Endodermal cell (in vitro differentiated cells): ENCODE measurements at regions not wholly inside any gene's neighbourhood (a gene's known extent, or its start where the extent isn't known, plus 50 kb on each side); places are given as distances from the start of the nearest gene placed in this dataset.

Experiments used
- DNase-seq: peaks from one replicate; pipeline ENCODE4 v3.0.0-alpha.2; 2017
- H3K27ac ChIP-seq: 2 replicates; pipeline ENCODE4 v1.5.1; 2013; ENCODE audit warnings: mild to moderate bottlenecking, low read depth, low read length, moderate library complexity
- H3K27me3 ChIP-seq: 2 replicates; pipeline ENCODE4 v1.6.1; 2013; ENCODE audit warnings: mild to moderate bottlenecking, low read length, moderate library complexity; ENCODE audit not compliant: insufficient read depth, control insufficient read depth, poor library complexity, severe bottlenecking
- H3K36me3 ChIP-seq: 2 replicates; pipeline ENCODE4 v1.7.0; 2013; ENCODE audit warnings: mild to moderate bottlenecking, low read length, moderate library complexity; ENCODE audit not compliant: control insufficient read depth, insufficient read depth
- H3K4me1 ChIP-seq: one replicate; pipeline ENCODE4 v1.7.0; 2013; ENCODE audit warnings: low read length; ENCODE audit not compliant: control insufficient read depth, insufficient read depth
- H3K4me3 ChIP-seq: 2 replicates; pipeline ENCODE4 v1.5.1; 2013; ENCODE audit warnings: mild to moderate bottlenecking, low read length, moderate library complexity
- H3K9ac ChIP-seq: 2 replicates; pipeline ENCODE4 v1.6.1; 2013; ENCODE audit warnings: mild to moderate bottlenecking, low read length, moderate library complexity; ENCODE audit not compliant: poor library complexity, severe bottlenecking; ENCODE audit errors: extremely low read depth
- H3K9me3 ChIP-seq: 2 replicates; pipeline ENCODE4 v1.6.1; 2013; ENCODE audit warnings: mild to moderate bottlenecking, low read length, moderate library complexity; ENCODE audit not compliant: control insufficient read depth
- H3K27ac Mint-ChIP-seq: 2 replicates; pipeline ENCODE4 v1.8.0; 2020; ENCODE audit warnings: mixed read lengths
- H3K27me3 Mint-ChIP-seq: 2 replicates; pipeline ENCODE4 v1.8.0; 2021; ENCODE audit warnings: mild to moderate bottlenecking, mixed read lengths; ENCODE audit not compliant: insufficient read depth
- H3K36me3 Mint-ChIP-seq: 2 replicates; pipeline ENCODE4 v1.8.0; 2020; ENCODE audit warnings: low read depth, mixed read lengths
- H3K4me1 Mint-ChIP-seq: 2 replicates; pipeline ENCODE4 v1.8.0; 2020; ENCODE audit warnings: mixed read lengths
- H3K4me3 Mint-ChIP-seq: 2 replicates; pipeline ENCODE4 v1.8.0; 2020; ENCODE audit warnings: mild to moderate bottlenecking, moderate library complexity, mixed read lengths
- H3K9me3 Mint-ChIP-seq: 2 replicates; pipeline ENCODE4 v1.8.0; 2020; ENCODE audit warnings: mild to moderate bottlenecking, mixed read lengths
- WGBS, 2 experiments: methylation state at CpG; one replicate each; pipeline versions ENCODE4 v1.1.5 to v1.1.7; 2013; ENCODE audit warnings: missing lambda C conversion rate in 2 of 2, mixed read lengths in 1 of 2; ENCODE audit not compliant: insufficient coverage in 1 of 2, insufficient read length in 1 of 2; 5-methylcytosine and 5-hydroxymethylcytosine counted together
- TF ChIP-seq, protein P1 (sequence below): fragments of 200-600 bp; sonication (generic); conservative IDR thresholded peaks from 2 replicates; pipeline ENCODE4 v1.5.0; 2021; ENCODE audit warnings: antibody characterized with exemption, mild to moderate bottlenecking

DNA sequence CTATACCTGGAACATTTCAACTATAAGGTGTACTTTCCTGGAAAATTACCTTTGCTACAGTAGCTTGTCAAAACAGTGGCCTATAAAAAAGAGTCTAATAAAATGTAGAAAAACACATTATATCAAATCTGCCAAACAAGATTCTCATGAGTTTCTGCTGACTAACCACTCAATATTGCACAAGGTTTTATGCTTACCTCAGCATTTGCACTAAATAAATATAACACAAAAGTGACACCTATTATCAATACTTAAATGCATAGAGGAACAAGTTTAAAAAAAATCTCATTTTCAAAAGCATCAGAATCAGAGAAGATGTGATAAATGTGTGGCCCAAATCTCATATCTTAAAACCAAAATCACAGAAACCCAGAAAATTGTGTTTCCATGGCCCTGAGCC lies 281.4 kb downstream of the RSL24D1 start:
- Histone ChIP-seq H3K9ac (no peak overlapping the region), H3K27me3 (no peaks in the 10 kb centered on the region), H3K27ac (no peak overlapping the region), H3K4me3 (no peak overlapping the region), H3K4me1 (no peaks in the 10 kb centered on the region), H3K36me3 (no peaks in the 10 kb centered on the region), H3K9me3 (no peaks in the 10 kb centered on the region)
- DNase-seq: no peak
- no peaks in the 10 kb centered on the region for H3K27me3 Mint-ChIP-seq
- H3K9me3 Mint-ChIP-seq: no peaks in the 10 kb centered on the region
- H3K4me1 Mint-ChIP-seq: no peaks in the 10 kb centered on the region
- no peak overlapping the region for H3K27ac Mint-ChIP-seq
- TF ChIP-seq, protein P1, sequence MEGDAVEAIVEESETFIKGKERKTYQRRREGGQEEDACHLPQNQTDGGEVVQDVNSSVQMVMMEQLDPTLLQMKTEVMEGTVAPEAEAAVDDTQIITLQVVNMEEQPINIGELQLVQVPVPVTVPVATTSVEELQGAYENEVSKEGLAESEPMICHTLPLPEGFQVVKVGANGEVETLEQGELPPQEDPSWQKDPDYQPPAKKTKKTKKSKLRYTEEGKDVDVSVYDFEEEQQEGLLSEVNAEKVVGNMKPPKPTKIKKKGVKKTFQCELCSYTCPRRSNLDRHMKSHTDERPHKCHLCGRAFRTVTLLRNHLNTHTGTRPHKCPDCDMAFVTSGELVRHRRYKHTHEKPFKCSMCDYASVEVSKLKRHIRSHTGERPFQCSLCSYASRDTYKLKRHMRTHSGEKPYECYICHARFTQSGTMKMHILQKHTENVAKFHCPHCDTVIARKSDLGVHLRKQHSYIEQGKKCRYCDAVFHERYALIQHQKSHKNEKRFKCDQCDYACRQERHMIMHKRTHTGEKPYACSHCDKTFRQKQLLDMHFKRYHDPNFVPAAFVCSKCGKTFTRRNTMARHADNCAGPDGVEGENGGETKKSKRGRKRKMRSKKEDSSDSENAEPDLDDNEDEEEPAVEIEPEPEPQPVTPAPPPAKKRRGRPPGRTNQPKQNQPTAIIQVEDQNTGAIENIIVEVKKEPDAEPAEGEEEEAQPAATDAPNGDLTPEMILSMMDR: no peak
- no peaks in the 10 kb centered on the region for H3K36me3 Mint-ChIP-seq
- H3K4me3 Mint-ChIP-seq: no peak overlapping the region

GRCh38 chr15:54884312-54884711 lies 312.4 kb downstream of the RSL24D1 start:
- Mint-ChIP-seq H3K36me3 (no peaks in the 10 kb centered on the region), H3K9me3 (peaks cover 40% of the 10 kb centered on the region), H3K27ac (no peak overlapping the region), H3K4me1 (no peaks in the 10 kb centered on the region), H3K27me3 (no peaks in the 10 kb centered on the region), H3K4me3 (no peak overlapping the region)
- no peaks in the 10 kb centered on the region for H3K36me3 ChIP-seq
- no peaks in the 10 kb centered on the region for H3K27me3 ChIP-seq
- H3K4me3 ChIP-seq: no peak overlapping the region
- TF ChIP-seq, protein P1: no peak
- H3K4me1 ChIP-seq: no peaks in the 10 kb centered on the region
- DNase-seq: no peak
- 0% methylated on average over 1 of the region's 1 CpG for WGBS, 2 experiments
- H3K27ac ChIP-seq: no peak overlapping the region
- H3K9me3 ChIP-seq: peaks cover 31% of the 10 kb centered on the region
- H3K9ac ChIP-seq: no peak overlapping the region

DNA sequence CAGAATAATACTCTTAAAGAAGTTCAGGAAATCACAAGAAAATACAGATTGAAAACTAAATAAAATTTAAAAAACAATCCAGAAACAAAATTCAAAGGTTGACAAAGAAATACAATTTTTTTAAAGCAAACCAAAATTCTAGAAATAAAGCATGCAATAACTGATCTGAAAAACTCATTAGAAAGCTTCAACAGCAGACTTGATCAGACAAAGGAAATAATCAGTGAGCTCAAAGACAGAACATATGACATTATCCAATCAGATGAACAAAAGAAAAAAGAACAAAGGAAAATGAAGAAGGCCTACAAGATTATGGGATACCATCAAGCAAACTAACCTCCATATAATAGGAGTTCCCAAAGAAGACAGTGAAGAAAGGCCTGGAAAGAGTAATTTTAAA lies 336.8 kb downstream of the RSL24D1 start:
- Mint-ChIP-seq H3K27me3 (no peaks in the 10 kb centered on the region), H3K4me3 (no peak overlapping the region), H3K36me3 (no peaks in the 10 kb centered on the region), H3K4me1 (no peaks in the 10 kb centered on the region), H3K27ac (no peak overlapping the region), H3K9me3 (peaks cover 28% of the 10 kb centered on the region)
- H3K4me3 ChIP-seq: no peak overlapping the region
- H3K4me1 ChIP-seq: no peaks in the 10 kb centered on the region
- H3K9ac ChIP-seq: no peak overlapping the region
- no peaks in the 10 kb centered on the region for H3K36me3 ChIP-seq
- TF ChIP-seq, protein P1: no peak
- no peaks in the 10 kb centered on the region for H3K27me3 ChIP-seq
- DNase-seq: no peak
- peaks cover 7% of the 10 kb centered on the region for H3K9me3 ChIP-seq
- H3K27ac ChIP-seq: no peak overlapping the region
